ENCODE measurements at regions not wholly inside any gene's neighbourhood (a gene's known extent, or its start where the extent isn't known, plus 50 kb on each side); places are given as distances from the start of the nearest gene placed in this dataset.

GRCh38 chr3:166696103-166696502, 684.0 kb downstream of the ZBBX start:
- TF ChIP-seq EZH2 (IDR thresholded peaks at IDR 0.05; ENCODE audit: insufficient read depth, poor library complexity, severe bottlenecking), result no peak
- no peak for TF ChIP-seq EZH2phosphoT487 (IDR thresholded peaks at IDR 0.05; ENCODE audit: insufficient read depth, low read depth)
